ENCODE measurements at regions not wholly inside any gene's neighbourhood (a gene's known extent, or its start where the extent isn't known, plus 50 kb on each side); places are given as distances from the start of the nearest gene placed in this dataset.
"Not testable (repeated sequence)": the region's sequence is repeated elsewhere in the genome, so short reads cannot be mapped to it uniquely, and the experiment has no call there.

DNA sequence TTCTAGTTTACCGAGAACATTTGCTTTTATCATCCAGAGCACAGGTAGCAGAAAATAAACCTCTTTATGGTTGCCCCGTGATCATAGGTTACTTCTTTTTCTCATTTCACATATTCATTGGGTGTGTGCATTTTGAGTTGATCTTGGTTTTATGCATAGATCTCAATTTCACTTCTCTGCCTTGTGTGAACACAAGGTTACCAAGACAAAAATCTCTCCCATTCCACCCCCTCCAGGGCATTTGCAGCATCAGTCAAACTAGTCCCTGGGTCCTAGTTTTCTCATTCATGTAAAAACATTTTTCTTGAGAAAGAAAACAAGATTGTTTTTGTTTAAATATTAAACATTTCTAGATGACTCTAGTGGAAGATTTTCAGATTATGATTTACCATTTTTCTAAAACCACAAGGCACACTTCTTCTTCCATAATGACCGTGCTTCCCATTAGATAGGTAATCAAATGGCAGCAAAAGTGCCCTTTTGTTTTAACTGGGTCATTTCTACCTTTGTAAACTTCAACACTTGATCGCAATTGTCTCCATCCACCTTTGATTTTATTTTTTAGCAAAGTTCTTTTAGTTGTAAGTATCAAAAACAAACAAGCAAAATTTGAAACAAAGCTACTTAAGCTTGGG lies 526.6 kb upstream of the CADM1 start:
- no peaks in the 10 kb centered on the region for H3K9me3 ChIP-seq
- no peak for FAIRE-seq
- H3K4me3 ChIP-seq = no peak overlapping the region
- WGBS (ENCODE audit: missing lambda C conversion rate) = 14% methylated on average over 4 of the region's 4 CpGs
- TF ChIP-seq CBX2 (IDR thresholded peaks at IDR 0.05; ENCODE audit: borderline replicate concordance, low read depth) (no peak), RCOR1 (IDR thresholded peaks at IDR 0.05; ENCODE audit: low read depth, low read length) (no peak), CHD4 (IDR thresholded peaks at IDR 0.05; ENCODE audit: borderline replicate concordance) (no peak), JUNB (IDR thresholded peaks at IDR 0.05) (no peak), RARB (CRISPR knock-in tag; IDR thresholded peaks at IDR 0.05) (no peak), HOXA7 (CRISPR knock-in tag; IDR thresholded peaks at IDR 0.05) (no peak), TP53 (CRISPR knock-in tag; IDR thresholded peaks at IDR 0.05) (no peak), ZFP36 (IDR thresholded peaks at IDR 0.05; ENCODE audit: borderline replicate concordance, partially characterized antibody) (no peak), EHMT2 (IDR thresholded peaks at IDR 0.05; ENCODE audit: low read depth) (no peak), NFE2L2 (conservative IDR thresholded peaks at IDR 0.05; ENCODE audit: low read length) (no peak), KDM1A (IDR thresholded peaks at IDR 0.05; ENCODE audit: low read depth) (no peak), RAD21 (conservative IDR thresholded peaks at IDR 0.05 in 1 of 2, IDR thresholded peaks at IDR 0.05 in 1 of 2) (no peak), POLR2A (IDR thresholded peaks at IDR 0.05; ENCODE audit: low read length) (no peak)
- TF ChIP-seq, protein P1, sequence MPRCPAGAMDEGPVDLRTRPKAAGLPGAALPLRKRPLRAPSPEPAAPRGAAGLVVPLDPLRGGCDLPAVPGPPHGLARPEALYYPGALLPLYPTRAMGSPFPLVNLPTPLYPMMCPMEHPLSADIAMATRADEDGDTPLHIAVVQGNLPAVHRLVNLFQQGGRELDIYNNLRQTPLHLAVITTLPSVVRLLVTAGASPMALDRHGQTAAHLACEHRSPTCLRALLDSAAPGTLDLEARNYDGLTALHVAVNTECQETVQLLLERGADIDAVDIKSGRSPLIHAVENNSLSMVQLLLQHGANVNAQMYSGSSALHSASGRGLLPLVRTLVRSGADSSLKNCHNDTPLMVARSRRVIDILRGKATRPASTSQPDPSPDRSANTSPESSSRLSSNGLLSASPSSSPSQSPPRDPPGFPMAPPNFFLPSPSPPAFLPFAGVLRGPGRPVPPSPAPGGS (IDR thresholded peaks at IDR 0.05) = no peak
- TF ChIP-seq, protein P2, sequence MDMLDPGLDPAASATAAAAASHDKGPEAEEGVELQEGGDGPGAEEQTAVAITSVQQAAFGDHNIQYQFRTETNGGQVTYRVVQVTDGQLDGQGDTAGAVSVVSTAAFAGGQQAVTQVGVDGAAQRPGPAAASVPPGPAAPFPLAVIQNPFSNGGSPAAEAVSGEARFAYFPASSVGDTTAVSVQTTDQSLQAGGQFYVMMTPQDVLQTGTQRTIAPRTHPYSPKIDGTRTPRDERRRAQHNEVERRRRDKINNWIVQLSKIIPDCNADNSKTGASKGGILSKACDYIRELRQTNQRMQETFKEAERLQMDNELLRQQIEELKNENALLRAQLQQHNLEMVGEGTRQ (IDR thresholded peaks at IDR 0.05) = no peak
- TF ChIP-seq, protein P3, sequence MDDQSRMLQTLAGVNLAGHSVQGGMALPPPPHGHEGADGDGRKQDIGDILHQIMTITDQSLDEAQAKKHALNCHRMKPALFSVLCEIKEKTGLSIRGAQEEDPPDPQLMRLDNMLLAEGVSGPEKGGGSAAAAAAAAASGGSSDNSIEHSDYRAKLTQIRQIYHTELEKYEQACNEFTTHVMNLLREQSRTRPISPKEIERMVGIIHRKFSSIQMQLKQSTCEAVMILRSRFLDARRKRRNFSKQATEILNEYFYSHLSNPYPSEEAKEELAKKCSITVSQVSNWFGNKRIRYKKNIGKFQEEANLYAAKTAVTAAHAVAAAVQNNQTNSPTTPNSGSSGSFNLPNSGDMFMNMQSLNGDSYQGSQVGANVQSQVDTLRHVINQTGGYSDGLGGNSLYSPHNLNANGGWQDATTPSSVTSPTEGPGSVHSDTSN (IDR thresholded peaks at IDR 0.05) = no peak
- TF ChIP-seq, protein P4, sequence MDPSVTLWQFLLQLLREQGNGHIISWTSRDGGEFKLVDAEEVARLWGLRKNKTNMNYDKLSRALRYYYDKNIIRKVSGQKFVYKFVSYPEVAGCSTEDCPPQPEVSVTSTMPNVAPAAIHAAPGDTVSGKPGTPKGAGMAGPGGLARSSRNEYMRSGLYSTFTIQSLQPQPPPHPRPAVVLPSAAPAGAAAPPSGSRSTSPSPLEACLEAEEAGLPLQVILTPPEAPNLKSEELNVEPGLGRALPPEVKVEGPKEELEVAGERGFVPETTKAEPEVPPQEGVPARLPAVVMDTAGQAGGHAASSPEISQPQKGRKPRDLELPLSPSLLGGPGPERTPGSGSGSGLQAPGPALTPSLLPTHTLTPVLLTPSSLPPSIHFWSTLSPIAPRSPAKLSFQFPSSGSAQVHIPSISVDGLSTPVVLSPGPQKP (IDR thresholded peaks at IDR 0.05; ENCODE audit: low read depth, low read length) = no peak
- TF ChIP-seq, protein P5, sequence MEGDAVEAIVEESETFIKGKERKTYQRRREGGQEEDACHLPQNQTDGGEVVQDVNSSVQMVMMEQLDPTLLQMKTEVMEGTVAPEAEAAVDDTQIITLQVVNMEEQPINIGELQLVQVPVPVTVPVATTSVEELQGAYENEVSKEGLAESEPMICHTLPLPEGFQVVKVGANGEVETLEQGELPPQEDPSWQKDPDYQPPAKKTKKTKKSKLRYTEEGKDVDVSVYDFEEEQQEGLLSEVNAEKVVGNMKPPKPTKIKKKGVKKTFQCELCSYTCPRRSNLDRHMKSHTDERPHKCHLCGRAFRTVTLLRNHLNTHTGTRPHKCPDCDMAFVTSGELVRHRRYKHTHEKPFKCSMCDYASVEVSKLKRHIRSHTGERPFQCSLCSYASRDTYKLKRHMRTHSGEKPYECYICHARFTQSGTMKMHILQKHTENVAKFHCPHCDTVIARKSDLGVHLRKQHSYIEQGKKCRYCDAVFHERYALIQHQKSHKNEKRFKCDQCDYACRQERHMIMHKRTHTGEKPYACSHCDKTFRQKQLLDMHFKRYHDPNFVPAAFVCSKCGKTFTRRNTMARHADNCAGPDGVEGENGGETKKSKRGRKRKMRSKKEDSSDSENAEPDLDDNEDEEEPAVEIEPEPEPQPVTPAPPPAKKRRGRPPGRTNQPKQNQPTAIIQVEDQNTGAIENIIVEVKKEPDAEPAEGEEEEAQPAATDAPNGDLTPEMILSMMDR (IDR thresholded peaks at IDR 0.05) = no peak
- no peak for DNase-seq (ENCODE audit: low read depth in 1 of 2, low spot score in 1 of 2)
- no peak overlapping the region for H3K27ac ChIP-seq
- ChIA-PET CTCF (no interaction called here), POLR2A (no interaction called here)
- H3K4me1 ChIP-seq = no peaks in the 10 kb centered on the region
- H3K4me2 ChIP-seq = no peak overlapping the region
- no peak for ATAC-seq

DNA sequence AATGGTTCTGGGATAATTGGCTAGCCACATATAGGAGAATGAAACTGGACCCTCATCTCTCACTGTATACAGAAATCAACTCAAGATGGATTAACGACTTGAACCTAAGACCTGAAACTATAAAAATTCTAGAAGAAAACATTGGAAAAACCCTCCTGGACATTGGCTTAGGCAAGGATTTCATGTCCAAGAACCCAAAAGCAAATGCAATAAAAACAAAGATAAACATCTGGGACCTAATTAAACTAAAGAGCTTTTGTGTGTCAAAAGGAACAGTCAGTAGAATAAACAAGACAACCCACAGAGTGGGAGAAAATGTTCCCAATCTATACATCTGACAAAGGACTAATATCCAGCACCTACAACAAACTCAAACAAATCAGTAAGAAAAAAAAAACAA lies 524.3 kb upstream of the CADM1 start:
- DNase-seq (ENCODE audit: low read depth in 1 of 2, low spot score in 1 of 2); H3K4me2 ChIP-seq; ATAC-seq; CTCF ChIA-PET; H3K4me1 ChIP-seq; FAIRE-seq; POLR2A ChIA-PET; H3K9me3 ChIP-seq; H3K4me3 ChIP-seq; H3K27ac ChIP-seq: not testable (repeated sequence)
- WGBS (ENCODE audit: missing lambda C conversion rate) = 0% methylated on average over 1 of the region's 1 CpG

DNA sequence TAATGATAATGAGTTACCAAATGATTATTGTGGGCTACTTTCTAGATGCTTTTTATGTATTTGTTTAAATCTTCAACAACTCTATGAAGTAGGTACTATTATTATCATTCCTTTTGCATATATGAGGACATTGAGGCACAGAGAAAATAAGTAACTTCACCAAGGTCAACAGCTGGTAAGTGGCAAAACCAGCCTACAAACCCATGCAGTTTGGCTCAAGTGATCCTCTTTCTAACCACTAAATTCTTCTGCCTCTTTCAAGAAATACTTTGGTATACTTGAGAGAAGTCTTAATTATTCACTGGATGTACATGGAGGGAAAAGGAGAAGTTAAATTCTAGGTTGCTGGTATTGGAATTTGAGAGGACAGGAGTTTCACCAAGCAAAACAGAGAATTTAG lies 495.2 kb upstream of the CADM1 start:
- Histone ChIP-seq H3K4me1 (no peaks in the 10 kb centered on the region), H3K4me2 (no peak overlapping the region), H3K27ac (no peak overlapping the region), H3K4me3 (no peak overlapping the region), H3K9me3 (no peaks in the 10 kb centered on the region)
- no peak for DNase-seq (ENCODE audit: low read depth in 1 of 2, low spot score in 1 of 2)
- ChIA-PET POLR2A (no interaction called here), CTCF (no interaction called here)
- no peak for FAIRE-seq
- ATAC-seq = no peak
- TF ChIP-seq NFE2L2 (conservative IDR thresholded peaks at IDR 0.05; ENCODE audit: low read length) = no peak
